ENCODE measurements at regions not wholly inside any gene's neighbourhood (a gene's known extent, or its start where the extent isn't known, plus 50 kb on each side); places are given as distances from the start of the nearest gene placed in this dataset.

DNA sequence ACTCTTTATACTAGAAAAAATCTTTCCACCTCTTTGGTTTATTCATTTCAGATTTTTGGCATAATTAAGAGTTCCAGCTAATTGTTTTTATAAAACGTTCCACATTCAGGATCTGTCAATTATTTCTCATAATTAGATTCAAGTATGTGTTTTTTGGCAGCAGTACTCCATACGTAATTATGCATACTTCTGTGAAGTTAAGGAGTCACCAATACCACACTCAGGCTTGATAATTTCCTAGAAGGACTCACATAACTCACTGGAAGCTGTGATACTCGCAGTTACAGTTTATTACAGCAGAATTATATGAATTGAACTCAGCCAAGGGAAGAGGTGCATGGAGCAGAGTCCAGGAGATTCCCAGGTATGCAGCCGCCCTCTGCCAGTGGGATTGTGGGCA is 290.5 kb upstream of the AKR1E2 start:
- Histone ChIP-seq H2BK120ac (ENCODE audit: low read depth, low read length, poor library complexity, severe bottlenecking) (no peak overlapping the region), H3K23me2 (ENCODE audit: insufficient read length, low read depth, low read length, poor library complexity, severe bottlenecking) (no peaks in the 10 kb centered on the region), H3K9me3 (ENCODE audit: control insufficient read depth, low read depth, low read length) (no peaks in the 10 kb centered on the region), H3K4me2 (ENCODE audit: insufficient read depth, insufficient read length, low read length) (no peak overlapping the region), H3T11ph (ENCODE audit: low read length) (no peak overlapping the region), H4K91ac (ENCODE audit: insufficient read length, low read depth, low read length) (no peak overlapping the region), H3K14ac (ENCODE audit: insufficient read depth, low read length) (no peak overlapping the region), H4K8ac (replicated peaks; ENCODE audit: insufficient read length, low read depth, low read length) (no peak overlapping the region), H2BK12ac (ENCODE audit: insufficient read length, low read depth, low read length) (no peak overlapping the region), H2AFZ (ENCODE audit: low read length) (no peak overlapping the region), H3K4me1 (ENCODE audit: insufficient read depth, low read length) (no peaks in the 10 kb centered on the region), H2BK5ac (ENCODE audit: insufficient read length, low read length) (no peak overlapping the region), H3K79me2 (ENCODE audit: insufficient read depth, low read length) (no peaks in the 10 kb centered on the region), H3K79me1 (ENCODE audit: insufficient read depth, low read depth, low read length, poor library complexity, severe bottlenecking) (no peaks in the 10 kb centered on the region), H4K20me1 (ENCODE audit: control insufficient read depth, insufficient read depth, insufficient read length) (no peaks in the 10 kb centered on the region), H3K9ac (ENCODE audit: extremely low read depth, insufficient read length, low read length) (no peak overlapping the region), H3K4ac (ENCODE audit: low read depth, low read length) (no peak overlapping the region), H3K23ac (ENCODE audit: insufficient read length, low read depth, low read length) (no peak overlapping the region), H3K27ac (ENCODE audit: insufficient read length, low read depth, low read length) (no peak overlapping the region), H3K27me3 (ENCODE audit: insufficient read depth, low read length) (no peaks in the 10 kb centered on the region), H2AK5ac (ENCODE audit: insufficient read length, low read length) (no peak overlapping the region), H3K18ac (ENCODE audit: insufficient read length, low read depth, low read length) (no peak overlapping the region), H3K56ac (ENCODE audit: insufficient read length, low read depth, low read length) (no peak overlapping the region), H2BK20ac (ENCODE audit: low read depth, low read length, poor library complexity, severe bottlenecking) (no peak overlapping the region), H4K5ac (ENCODE audit: insufficient read length, low read depth, low read length) (no peak overlapping the region), H2BK15ac (ENCODE audit: low read depth, low read length) (no peak overlapping the region)
- Mint-ChIP-seq H3K9me3 (peaks cover 14 to 17% of the 10 kb centered on the region in 2 experiments; a peak in 3 of 5 replicates), H3K27ac (no peak overlapping the region), H3K27me3 (ENCODE audit: low read depth) (no peaks in the 10 kb centered on the region), H3K4me1 (no peaks in the 10 kb centered on the region), H3K36me3 (ENCODE audit: insufficient read depth in 1 of 3, low read depth in 3 of 3) (no peaks in the 10 kb centered on the region; a peak in 1 of 7 replicates), H3K4me3 (no peak overlapping the region)
- WGBS (ENCODE audit: extremely low coverage, insufficient read length, low lambda C conversion rate), result no CpG with 5 or more reads among the region's 4 CpGs
- DNase-seq, result no peak
- TF ChIP-seq, protein P1, sequence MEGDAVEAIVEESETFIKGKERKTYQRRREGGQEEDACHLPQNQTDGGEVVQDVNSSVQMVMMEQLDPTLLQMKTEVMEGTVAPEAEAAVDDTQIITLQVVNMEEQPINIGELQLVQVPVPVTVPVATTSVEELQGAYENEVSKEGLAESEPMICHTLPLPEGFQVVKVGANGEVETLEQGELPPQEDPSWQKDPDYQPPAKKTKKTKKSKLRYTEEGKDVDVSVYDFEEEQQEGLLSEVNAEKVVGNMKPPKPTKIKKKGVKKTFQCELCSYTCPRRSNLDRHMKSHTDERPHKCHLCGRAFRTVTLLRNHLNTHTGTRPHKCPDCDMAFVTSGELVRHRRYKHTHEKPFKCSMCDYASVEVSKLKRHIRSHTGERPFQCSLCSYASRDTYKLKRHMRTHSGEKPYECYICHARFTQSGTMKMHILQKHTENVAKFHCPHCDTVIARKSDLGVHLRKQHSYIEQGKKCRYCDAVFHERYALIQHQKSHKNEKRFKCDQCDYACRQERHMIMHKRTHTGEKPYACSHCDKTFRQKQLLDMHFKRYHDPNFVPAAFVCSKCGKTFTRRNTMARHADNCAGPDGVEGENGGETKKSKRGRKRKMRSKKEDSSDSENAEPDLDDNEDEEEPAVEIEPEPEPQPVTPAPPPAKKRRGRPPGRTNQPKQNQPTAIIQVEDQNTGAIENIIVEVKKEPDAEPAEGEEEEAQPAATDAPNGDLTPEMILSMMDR (conservative IDR thresholded peaks at IDR 0.05), result no peak
